ENCODE measurements at regions not wholly inside any gene's neighbourhood (a gene's known extent, or its start where the extent isn't known, plus 50 kb on each side); places are given as distances from the start of the nearest gene placed in this dataset.

DNA sequence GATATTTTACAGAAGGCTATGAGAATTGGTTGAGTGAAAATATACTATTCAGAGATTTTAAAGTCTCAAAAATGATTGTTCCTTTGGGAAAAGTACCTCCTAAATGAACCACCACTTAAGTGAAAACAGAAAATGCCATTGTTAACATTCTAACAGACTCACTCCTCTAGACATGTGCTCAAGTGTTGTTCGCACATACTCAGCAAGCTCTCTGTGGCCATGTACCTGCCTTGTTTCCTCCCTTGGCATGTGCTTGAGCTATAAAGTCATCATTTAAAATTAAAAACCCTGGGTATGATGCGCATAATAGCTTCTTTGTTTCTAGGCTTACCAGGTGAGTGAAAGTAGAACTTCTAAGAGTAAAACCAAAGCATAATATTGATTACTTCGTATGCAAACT, 343.2 kb upstream of the VRK2 start:
- TF ChIP-seq EZH2 (IDR thresholded peaks at IDR 0.05; ENCODE audit: low read depth, low read length, severe bottlenecking) (no peak), MAX (IDR thresholded peaks at IDR 0.05) (no peak), RAD21 (IDR thresholded peaks at IDR 0.05 in 1 of 2, conservative IDR thresholded peaks at IDR 0.05 in 1 of 2; ENCODE audit: low read depth in 2 of 2, low read length in 2 of 2) (no peak), KDM4A (IDR thresholded peaks at IDR 0.05; ENCODE audit: low read depth, low read length, severe bottlenecking) (no peak), BRCA1 (IDR thresholded peaks at IDR 0.05; ENCODE audit: low read depth, low read length) (no peak), GABPA (IDR thresholded peaks at IDR 0.05; ENCODE audit: borderline replicate concordance, insufficient read depth, low read length) (no peak), CTCF (IDR thresholded peaks at IDR 0.05; ENCODE audit: control extremely low read depth in 1 of 3, insufficient read depth in 1 of 3, low read depth in 1 of 3, low read length in 3 of 3) (no peak), GTF2F1 (IDR thresholded peaks at IDR 0.05; ENCODE audit: borderline replicate concordance, low read depth, low read length) (no peak), ASH2L (IDR thresholded peaks at IDR 0.05; ENCODE audit: low read length) (no peak), EP300 (IDR thresholded peaks at IDR 0.05; ENCODE audit: borderline replicate concordance in 1 of 2, low read depth in 2 of 2, low read length in 2 of 2) (no peak), ZNF274 (IDR thresholded peaks at IDR 0.05; ENCODE audit: borderline replicate concordance, extremely low read depth, low read length) (no peak), ATF3 (IDR thresholded peaks at IDR 0.05; ENCODE audit: insufficient read depth, low read depth, low read length) (no peak), POLR2AphosphoS5 (IDR thresholded peaks at IDR 0.05; ENCODE audit: low read depth, low read length) (no peak)

Measured in H1 (cell line).